ENCODE measurements at regions not wholly inside any gene's neighbourhood (a gene's known extent, or its start where the extent isn't known, plus 50 kb on each side); places are given as distances from the start of the nearest gene placed in this dataset.
A peak's percentile ranks its signal among the peaks of the same experiment; 100 is the strongest.

GRCh38 chr12:118773956-118774723, 207.2 kb upstream of the SRRM4 start:
- no peak for TF ChIP-seq CTCF (IDR thresholded peaks at IDR 0.05; ENCODE audit: control extremely low read depth, extremely low read depth)
- Histone ChIP-seq H3K27me3 (ENCODE audit: control insufficient read depth in 3 of 3, insufficient read depth in 3 of 3, low read length in 2 of 3) (peaks cover 4 to 18% (median 7%) of the 10 kb centered on the region in 3 donors), H3K27ac (ENCODE audit: low read depth in 1 of 2, low read length in 1 of 2) (no peak overlapping the region), H3K9me3 (ENCODE audit: control insufficient read depth in 4 of 4, insufficient read depth in 3 of 4, low read length in 3 of 4) (peaks cover 0 to 17% (median 1%) of the 10 kb centered on the region in 4 donors), H3K9ac (ENCODE audit: insufficient read depth in 1 of 2, low read length in 2 of 2) (no peak overlapping the region), H3K4me1 (ENCODE audit: control insufficient read depth in 5 of 5, insufficient read depth in 5 of 5, low read length in 5 of 5) (no peaks in the 10 kb centered on the region), H3K4me3 (no peak overlapping the region), H3K36me3 (ENCODE audit: control insufficient read depth in 4 of 4, insufficient read depth in 4 of 4, low read length in 4 of 4) (no peaks in the 10 kb centered on the region)
- WGBS, 2 donors = 8 to 9% methylated on average over 42 to 43 of the region's 43 CpGs
- DNase-seq = peak in 1 of 3 donors; percentile 1
- no peak for ATAC-seq (ENCODE audit: insufficient read depth, low FRiP score)

- 74 to 78% methylated on average over 3 of the region's 3 CpGs for WGBS, 2 donors
Measured at GRCh38 chr12:118777504-118777903, 203.8 kb upstream of the SRRM4 start.

GRCh38 chr12:118778077-118778476, 203.3 kb upstream of the SRRM4 start:
- DNase-seq (no peak), ATAC-seq (ENCODE audit: insufficient read depth, low FRiP score) (no peak)
- 67 to 77% methylated on average over 2 of the region's 2 CpGs for WGBS, 2 donors

More at GRCh38 chr12:118777504-118777903, 203.8 kb upstream of the SRRM4 start:
- H3K9ac ChIP-seq (ENCODE audit: insufficient read depth in 1 of 2, low read length in 2 of 2) = no peak overlapping the region
- ATAC-seq (ENCODE audit: insufficient read depth, low FRiP score) (no peak), DNase-seq (no peak)
- no peak overlapping the region for H3K4me3 ChIP-seq
- peaks cover 3 to 18% (median 7%) of the 10 kb centered on the region in 3 donors for H3K27me3 ChIP-seq (ENCODE audit: control insufficient read depth in 3 of 3, insufficient read depth in 3 of 3, low read length in 2 of 3)
- no peak overlapping the region for H3K27ac ChIP-seq (ENCODE audit: low read depth in 1 of 2, low read length in 1 of 2)
- no peak for TF ChIP-seq CTCF (IDR thresholded peaks at IDR 0.05; ENCODE audit: control extremely low read depth, extremely low read depth)
- H3K9me3 ChIP-seq (ENCODE audit: control insufficient read depth in 4 of 4, insufficient read depth in 3 of 4, low read length in 3 of 4) = peaks cover 0 to 17% (median 1%) of the 10 kb centered on the region in 4 donors
- no peaks in the 10 kb centered on the region for H3K36me3 ChIP-seq (ENCODE audit: control insufficient read depth in 4 of 4, insufficient read depth in 4 of 4, low read length in 4 of 4)
- no peaks in the 10 kb centered on the region for H3K4me1 ChIP-seq (ENCODE audit: control insufficient read depth in 5 of 5, insufficient read depth in 5 of 5, low read length in 5 of 5)

More at GRCh38 chr12:118778077-118778476, 203.3 kb upstream of the SRRM4 start:
- Histone ChIP-seq H3K9ac (ENCODE audit: insufficient read depth in 1 of 2, low read length in 2 of 2) (no peak overlapping the region), H3K36me3 (ENCODE audit: control insufficient read depth in 4 of 4, insufficient read depth in 4 of 4, low read length in 4 of 4) (no peaks in the 10 kb centered on the region), H3K27ac (ENCODE audit: low read depth in 1 of 2, low read length in 1 of 2) (no peak overlapping the region), H3K9me3 (ENCODE audit: control insufficient read depth in 4 of 4, insufficient read depth in 3 of 4, low read length in 3 of 4) (peaks cover 0 to 11% (median 0%) of the 10 kb centered on the region in 4 donors), H3K4me1 (ENCODE audit: control insufficient read depth in 5 of 5, insufficient read depth in 5 of 5, low read length in 5 of 5) (no peaks in the 10 kb centered on the region), H3K4me3 (no peak overlapping the region), H3K27me3 (ENCODE audit: control insufficient read depth in 3 of 3, insufficient read depth in 3 of 3, low read length in 2 of 3) (peaks cover 0 to 18% (median 7%) of the 10 kb centered on the region in 3 donors)
- no peak for TF ChIP-seq CTCF (IDR thresholded peaks at IDR 0.05; ENCODE audit: control extremely low read depth, extremely low read depth)

Measured in lung (tissue), 11 donors.